Activated CD4-positive, alpha-beta T cell treated with anti-CD3 and anti-CD28 coated beads, Interleukin-2, amount 10 ng/mL, durations not matched to agents 7 days and 5 days (primary cell): ENCODE measurements at regions not wholly inside any gene's neighbourhood (a gene's known extent, or its start where the extent isn't known, plus 50 kb on each side); places are given as distances from the start of the nearest gene placed in this dataset.

ENCODE experiments used
- CTCF ChIA-PET: fragments of 350-600 bp; sonication (Branson Sonifier 250); formaldehyde crosslinking; loops from one replicate; lab custom pipeline; 2021; ENCODE audit warnings: antibody characterized with exemption; lab: Charles Lee
- POLR2A ChIA-PET: fragments of 350-600 bp; sonication (Branson Sonifier 250); formaldehyde crosslinking; loops from one replicate; lab custom pipeline; 2021; ENCODE audit warnings: antibody characterized with exemption; lab: Charles Lee
- DNase-seq: peaks from one replicate; pipeline ENCODE4 v3.0.0-alpha.2; 2020
- H3K27ac Mint-ChIP-seq: one replicate; pipeline ENCODE4 v1.8.0; 2021; ENCODE audit warnings: mild to moderate bottlenecking, moderate library complexity, mixed read lengths
- H3K27me3 Mint-ChIP-seq: one replicate; pipeline ENCODE4 v1.8.0; 2021; ENCODE audit warnings: mixed read lengths
- H3K36me3 Mint-ChIP-seq: one replicate; pipeline ENCODE4 v1.8.0; 2021; ENCODE audit warnings: low read depth, mixed read lengths
- H3K4me1 Mint-ChIP-seq: one replicate; pipeline ENCODE4 v1.8.0; 2021; ENCODE audit warnings: mixed read lengths
- H3K4me3 Mint-ChIP-seq: one replicate; pipeline ENCODE4 v1.8.0; 2021; ENCODE audit warnings: mild to moderate bottlenecking, moderate library complexity, mixed read lengths
- H3K9me3 Mint-ChIP-seq: one replicate; pipeline ENCODE4 v1.8.0; 2021; ENCODE audit warnings: mixed read lengths

DNA sequence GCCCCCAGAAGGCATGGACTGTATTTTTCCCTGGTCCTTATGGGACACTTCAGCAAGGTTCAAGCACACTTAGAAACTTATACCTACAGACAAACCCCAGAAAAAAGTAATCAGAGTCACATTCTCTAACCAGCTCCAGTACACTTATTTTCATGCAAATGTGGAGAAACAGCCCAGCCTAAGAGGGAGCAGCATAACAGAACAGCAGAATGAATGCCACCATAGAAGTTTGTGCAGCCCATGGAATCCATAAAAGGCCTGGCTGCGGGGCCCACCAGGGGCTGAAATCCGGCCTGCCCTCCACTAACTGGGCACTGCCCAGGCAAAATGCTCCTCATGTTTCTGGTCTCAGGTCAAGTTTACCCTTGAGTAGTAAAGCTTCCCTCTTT lies 60.4 kb upstream of the ATP1A1 start:
- peaks cover 12% of the 10 kb centered on the region for H3K4me1 Mint-ChIP-seq
- no peak for DNase-seq
- H3K36me3 Mint-ChIP-seq: no peaks in the 10 kb centered on the region
- ChIA-PET POLR2A (no interaction called here), CTCF (no interaction called here)
- H3K9me3 Mint-ChIP-seq: no peaks in the 10 kb centered on the region
- no peaks in the 10 kb centered on the region for H3K27me3 Mint-ChIP-seq
- no peak overlapping the region for H3K4me3 Mint-ChIP-seq
- no peak overlapping the region for H3K27ac Mint-ChIP-seq

DNA sequence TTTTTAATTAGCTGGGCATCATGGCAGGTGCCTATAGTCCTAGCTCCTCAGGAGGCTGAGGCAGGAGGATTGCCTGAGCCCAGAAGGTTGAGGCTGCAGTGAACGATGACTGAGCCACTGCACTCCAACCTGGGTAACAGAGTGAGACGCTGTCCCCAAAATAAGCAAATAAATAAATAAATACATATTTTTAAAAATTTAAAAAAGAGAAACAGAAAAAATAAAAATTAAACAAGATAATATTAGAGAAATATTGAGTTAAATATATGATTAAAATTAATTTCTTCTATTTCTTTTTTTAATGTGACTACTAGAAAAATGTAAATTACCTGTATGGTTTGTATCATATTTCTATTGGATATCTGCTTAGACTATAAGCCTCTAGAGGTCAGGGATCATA lies 59.3 kb upstream of the ATP1A1 start:
- DNase-seq: no peak
- POLR2A ChIA-PET: no interaction called here
- CTCF ChIA-PET: no interaction called here
- Mint-ChIP-seq H3K4me1 (peaks cover 12% of the 10 kb centered on the region), H3K36me3 (no peaks in the 10 kb centered on the region), H3K27me3 (no peaks in the 10 kb centered on the region), H3K9me3 (no peaks in the 10 kb centered on the region), H3K4me3 (no peak overlapping the region), H3K27ac (no peak overlapping the region)

DNA sequence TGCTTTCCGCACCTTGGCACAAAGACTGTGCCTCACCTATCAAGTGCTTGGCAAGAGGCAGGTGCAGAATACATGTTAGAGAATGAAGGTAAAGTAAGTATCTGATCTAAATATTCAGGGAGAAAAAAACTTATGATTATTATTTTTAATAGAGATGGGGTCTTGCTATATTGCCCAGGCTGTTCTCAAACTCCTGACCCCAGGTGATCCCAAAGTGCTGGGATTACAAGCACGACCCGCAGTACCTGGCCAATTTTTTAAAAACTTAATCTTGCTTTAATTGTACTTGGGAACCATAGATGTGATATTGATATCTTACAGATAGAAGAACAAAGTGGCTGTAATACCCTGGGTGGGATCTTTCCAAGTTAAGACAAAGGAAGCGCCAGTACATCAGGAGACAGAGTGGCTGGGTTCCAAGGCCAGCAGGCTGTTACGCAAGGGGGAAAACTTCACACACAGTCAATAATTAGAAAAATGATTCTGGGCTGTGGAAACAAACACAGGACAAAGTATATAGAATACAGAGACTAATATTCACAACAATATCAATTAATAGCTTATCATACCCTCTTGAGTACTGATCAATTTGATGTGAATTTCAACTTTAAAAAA lies 58.6 kb upstream of the ATP1A1 start:
- H3K4me3 Mint-ChIP-seq: no peak overlapping the region
- no peak for DNase-seq
- peaks cover 10% of the 10 kb centered on the region for H3K4me1 Mint-ChIP-seq
- H3K36me3 Mint-ChIP-seq: no peaks in the 10 kb centered on the region
- H3K9me3 Mint-ChIP-seq: no peaks in the 10 kb centered on the region
- no peak overlapping the region for H3K27ac Mint-ChIP-seq
- no peaks in the 10 kb centered on the region for H3K27me3 Mint-ChIP-seq
- POLR2A ChIA-PET: no interaction called here
- CTCF ChIA-PET: no interaction called here

DNA sequence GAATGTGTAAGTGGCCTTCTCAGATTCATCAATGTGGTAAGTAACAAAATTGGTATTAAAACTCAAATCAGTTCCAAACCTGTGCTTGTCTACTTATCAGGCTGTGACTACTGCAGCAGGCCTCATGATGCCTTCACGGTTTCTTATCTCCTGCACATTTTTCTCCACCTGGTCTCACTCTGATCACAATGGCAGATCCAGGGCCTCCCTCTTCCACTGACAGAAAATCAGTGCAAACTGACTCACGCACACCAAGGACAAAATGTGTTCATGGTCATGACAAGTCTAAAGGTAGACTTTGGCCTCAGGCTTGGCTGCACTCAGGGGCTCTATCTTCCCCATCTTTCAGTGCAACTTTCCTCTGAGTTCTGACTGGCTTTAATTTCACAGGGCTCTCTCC lies 56.7 kb upstream of the ATP1A1 start:
- Mint-ChIP-seq H3K4me1 (peaks cover 11% of the 10 kb centered on the region), H3K4me3 (no peak overlapping the region), H3K36me3 (no peaks in the 10 kb centered on the region), H3K27ac (no peak overlapping the region), H3K9me3 (no peaks in the 10 kb centered on the region), H3K27me3 (no peaks in the 10 kb centered on the region)
- DNase-seq: no peak
- ChIA-PET POLR2A (no interaction called here), CTCF (no interaction called here)

DNA sequence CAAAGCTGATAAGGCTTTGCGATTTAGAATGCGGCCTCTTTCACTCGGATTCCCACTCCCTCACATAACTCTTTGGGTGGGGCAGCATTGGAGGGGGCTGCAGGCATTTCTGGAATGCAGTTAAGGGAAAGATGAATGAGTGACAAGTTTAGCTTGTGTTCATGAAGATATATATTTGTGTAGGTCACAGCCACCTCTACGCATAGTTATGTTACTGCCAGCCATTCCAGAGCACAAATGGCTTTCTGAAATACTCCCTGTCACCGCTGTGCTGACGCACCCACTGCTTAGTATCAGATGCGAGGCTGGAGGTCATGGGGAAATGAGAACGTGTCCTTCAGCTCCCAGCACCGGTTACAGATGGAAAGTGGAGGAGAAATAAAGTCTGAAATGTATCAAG lies 54.1 kb upstream of the ATP1A1 start:
- POLR2A ChIA-PET: no interaction called here
- H3K4me1 Mint-ChIP-seq: peaks cover 31% of the 10 kb centered on the region
- CTCF ChIA-PET: no interaction called here
- H3K27ac Mint-ChIP-seq: no peak overlapping the region
- no peak for DNase-seq
- H3K9me3 Mint-ChIP-seq: no peaks in the 10 kb centered on the region
- no peak overlapping the region for H3K4me3 Mint-ChIP-seq
- no peaks in the 10 kb centered on the region for H3K36me3 Mint-ChIP-seq
- H3K27me3 Mint-ChIP-seq: no peaks in the 10 kb centered on the region

DNA sequence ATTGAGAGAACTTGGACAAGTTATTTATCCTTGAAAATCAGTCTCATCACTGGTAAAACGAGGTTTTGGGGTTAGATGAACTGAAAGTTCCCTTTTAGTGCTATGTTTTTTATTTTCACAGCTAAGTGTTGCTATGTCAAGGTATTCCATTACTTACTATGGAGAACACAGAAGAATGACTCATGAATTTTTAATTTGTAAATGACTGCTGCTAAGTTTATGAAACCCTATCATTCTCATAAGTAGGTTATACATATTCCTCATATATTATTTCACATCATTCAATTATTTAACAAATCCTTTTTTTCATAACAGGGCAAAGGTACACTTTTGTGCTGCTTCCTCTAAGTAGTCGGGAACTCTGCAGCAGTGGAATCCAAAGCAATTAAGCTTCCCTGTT lies 52.2 kb upstream of the ATP1A1 start:
- Mint-ChIP-seq H3K27ac (no peak overlapping the region), H3K4me3 (no peak overlapping the region), H3K36me3 (no peaks in the 10 kb centered on the region), H3K4me1 (peaks cover 49% of the 10 kb centered on the region), H3K9me3 (no peaks in the 10 kb centered on the region), H3K27me3 (no peaks in the 10 kb centered on the region)
- no peak for DNase-seq
- CTCF ChIA-PET: interaction anchor here (0.6 to 1.5 kb wide), 3 partner anchors 50 to 178 kb away, joined by 3 read pairs; no protein-coding TSS in a partner anchor
- POLR2A ChIA-PET: no interaction called here

DNA sequence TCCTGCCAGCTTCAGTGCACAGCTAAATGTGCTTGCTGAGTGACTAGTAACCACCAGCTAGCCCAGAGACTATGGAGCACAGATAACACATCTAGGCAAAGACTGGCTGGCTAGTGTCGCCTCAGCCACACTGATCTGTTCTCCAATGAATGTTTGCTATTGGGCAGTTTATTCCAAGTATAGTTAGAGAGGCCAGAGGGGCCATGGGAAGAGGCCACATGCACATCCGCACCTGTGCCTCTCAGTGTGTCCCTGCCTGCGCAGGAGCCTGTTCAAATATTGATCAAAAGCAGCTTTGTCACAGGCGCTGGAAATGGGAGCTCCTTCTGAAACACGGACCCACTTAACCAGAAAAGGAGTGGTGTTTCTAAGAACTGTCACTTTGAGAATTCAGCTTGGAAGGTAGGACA lies 51.3 kb upstream of the ATP1A1 start:
- H3K27ac Mint-ChIP-seq: peak overlapping the region; percentile 62

DNA sequence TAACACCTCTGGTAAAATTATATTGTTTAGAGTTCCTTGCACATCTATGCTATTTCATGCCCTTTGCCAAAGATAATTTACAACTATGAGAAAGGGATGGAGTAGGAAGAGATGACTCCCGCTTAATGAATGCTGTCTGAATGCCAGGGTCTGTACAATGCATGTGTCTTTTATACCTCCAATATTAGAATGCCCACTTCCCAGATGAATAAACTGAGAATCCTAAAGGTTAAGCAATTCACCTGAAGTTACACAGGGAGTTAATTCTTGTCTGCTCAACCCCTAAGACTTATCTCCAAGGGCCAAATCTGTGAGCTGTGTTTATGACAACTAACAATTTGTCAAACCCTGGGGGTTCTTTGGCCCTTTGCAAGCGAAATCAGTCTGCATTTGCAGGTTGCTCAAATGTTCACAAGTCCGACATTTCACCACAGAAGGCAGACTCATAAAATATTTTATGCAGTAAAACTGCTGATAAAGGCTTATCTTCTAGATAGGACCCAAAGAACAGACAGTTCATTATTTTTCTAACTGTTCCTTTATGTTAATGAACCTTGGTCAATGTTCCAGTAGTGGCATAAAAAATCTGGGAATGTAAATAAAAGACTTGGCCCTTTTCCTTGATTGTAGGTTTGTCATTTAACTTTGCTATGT lies 50.2 kb upstream of the ATP1A1 start:
- H3K27me3 Mint-ChIP-seq: no peaks in the 10 kb centered on the region
- ChIA-PET CTCF (no interaction called here), POLR2A (no interaction called here)
- no peak overlapping the region for H3K4me3 Mint-ChIP-seq
- no peaks in the 10 kb centered on the region for H3K9me3 Mint-ChIP-seq
- no peak for DNase-seq
- H3K27ac Mint-ChIP-seq: peak overlapping the region; percentile 16
- no peaks in the 10 kb centered on the region for H3K36me3 Mint-ChIP-seq
- peaks cover 67% of the 10 kb centered on the region for H3K4me1 Mint-ChIP-seq

More for the DNA sequence above, 51.3 kb upstream of the ATP1A1 start:
- H3K4me3 Mint-ChIP-seq: peak overlapping the region; percentile 3
- DNase-seq: peak; percentile 22
- ChIA-PET POLR2A (no interaction called here), CTCF (interaction anchor here (0.8 to 1.5 kb wide), 3 partner anchors 9 to 53 kb away, joined by 3 to 5 read pairs (median 3); no protein-coding TSS in a partner anchor)
- no peaks in the 10 kb centered on the region for H3K27me3 Mint-ChIP-seq
- H3K36me3 Mint-ChIP-seq: no peaks in the 10 kb centered on the region
- H3K9me3 Mint-ChIP-seq: no peaks in the 10 kb centered on the region
- H3K4me1 Mint-ChIP-seq: peaks cover 57% of the 10 kb centered on the region
